ENCODE measurements at regions not wholly inside any gene's neighbourhood (a gene's known extent, or its start where the extent isn't known, plus 50 kb on each side); places are given as distances from the start of the nearest gene placed in this dataset.
A peak's percentile ranks its signal among the peaks of the same experiment; 100 is the strongest.

GRCh38 chr16:64211331-64211730 lies 910.5 kb downstream of the CDH11 start:
- WGBS, 4 donors, result 51 to 54% (median 52%) methylated on average over 5 of the region's 5 CpGs
- no peaks in the 10 kb centered on the region for H3K9me3 ChIP-seq
- TF ChIP-seq CTCF (IDR thresholded peaks at IDR 0.05), result no peak
- no peak for TF ChIP-seq POLR2A (IDR thresholded peaks at IDR 0.05)
- ATAC-seq (peak in 1 of 4 donors; percentile 53), DNase-seq (no peak)
- no peaks in the 10 kb centered on the region for H3K36me3 ChIP-seq
- H3K27me3 ChIP-seq, result no peaks in the 10 kb centered on the region
- peak overlapping the region in 1 of 12 donors; percentile 20 for H3K4me3 ChIP-seq
- H3K4me1 ChIP-seq, result peaks cover 0 to 5% (median 0%) of the 10 kb centered on the region in 12 donors
- intact Hi-C loops (cut with DNase I), result no loop called here
- H3K27ac ChIP-seq, result no peak overlapping the region

GRCh38 chr16:64206862-64207261 lies 915.0 kb downstream of the CDH11 start:
- no peaks in the 10 kb centered on the region for H3K9me3 ChIP-seq
- intact Hi-C loops (cut with DNase I), result no loop called here
- DNase-seq, result peak in 2 of 5 donors; percentile 18 to 23
- no peaks in the 10 kb centered on the region for H3K36me3 ChIP-seq
- TF ChIP-seq CTCF (IDR thresholded peaks at IDR 0.05), result no peak
- TF ChIP-seq POLR2A (IDR thresholded peaks at IDR 0.05), result no peak
- peaks cover 0 to 5% (median 0%) of the 10 kb centered on the region in 12 donors for H3K4me1 ChIP-seq
- H3K27ac ChIP-seq, result no peak overlapping the region
- 36 to 48% (median 44%) methylated on average over 2 of the region's 2 CpGs for WGBS, 4 donors
- no peak overlapping the region for H3K4me3 ChIP-seq
- H3K27me3 ChIP-seq, result no peaks in the 10 kb centered on the region
- peak in 2 of 4 donors; percentile 44 to 80 for ATAC-seq

GRCh38 chr16:64203126-64203525 lies 918.7 kb downstream of the CDH11 start:
- no peaks in the 10 kb centered on the region for H3K4me1 ChIP-seq
- no peak overlapping the region for H3K4me3 ChIP-seq
- no peaks in the 10 kb centered on the region for H3K36me3 ChIP-seq
- TF ChIP-seq CTCF (IDR thresholded peaks at IDR 0.05) (no peak), POLR2A (IDR thresholded peaks at IDR 0.05) (no peak)
- ATAC-seq (no peak), DNase-seq (no peak)
- no peaks in the 10 kb centered on the region for H3K9me3 ChIP-seq
- intact Hi-C loops (cut with DNase I), result no loop called here
- H3K27me3 ChIP-seq, result no peaks in the 10 kb centered on the region
- 70 to 78% (median 75%) methylated on average over 4 of the region's 4 CpGs for WGBS, 4 donors
- H3K27ac ChIP-seq, result no peak overlapping the region

GRCh38 chr16:64202571-64202970 lies 919.3 kb downstream of the CDH11 start:
- ATAC-seq, result no peak
- Histone ChIP-seq H3K27me3 (no peaks in the 10 kb centered on the region), H3K9me3 (no peaks in the 10 kb centered on the region), H3K36me3 (no peaks in the 10 kb centered on the region), H3K4me1 (no peaks in the 10 kb centered on the region), H3K4me3 (no peak overlapping the region), H3K27ac (no peak overlapping the region)
- no peak for DNase-seq
- intact Hi-C loops (cut with DNase I), result no loop called here
- WGBS, 4 donors, result 79 to 87% (median 85%) methylated on average over 4 of the region's 4 CpGs
- no peak for TF ChIP-seq POLR2A (IDR thresholded peaks at IDR 0.05)

GRCh38 chr16:64196444-64196843 lies 925.4 kb downstream of the CDH11 start:
- no peaks in the 10 kb centered on the region for H3K36me3 ChIP-seq
- no peak overlapping the region for H3K4me3 ChIP-seq
- H3K9me3 ChIP-seq, result no peaks in the 10 kb centered on the region
- TF ChIP-seq POLR2A (IDR thresholded peaks at IDR 0.05), result no peak
- no peak for TF ChIP-seq CTCF (IDR thresholded peaks at IDR 0.05)
- H3K27me3 ChIP-seq, result no peaks in the 10 kb centered on the region
- H3K27ac ChIP-seq, result no peak overlapping the region
- 67 to 80% (median 73%) methylated on average over 1 of the region's 1 CpG for WGBS, 4 donors
- intact Hi-C loops (cut with DNase I), result no loop called here
- DNase-seq, result no peak
- H3K4me1 ChIP-seq, result no peaks in the 10 kb centered on the region
- ATAC-seq, result no peak
